C4-2B (cell line): ENCODE measurements at regions not wholly inside any gene's neighbourhood (a gene's known extent, or its start where the extent isn't known, plus 50 kb on each side); places are given as distances from the start of the nearest gene placed in this dataset.

Source experiments
- H3K27ac ChIP-seq: fragments of 450-650 bp; 2 replicates; pipeline ENCODE4 v1.5.1; 2017
- CTCF ChIP-seq: fragments of 450-650 bp; conservative IDR thresholded peaks from 2 replicates; pipeline ENCODE4 v1.5.1; 2017; ENCODE audit warnings: mild to moderate bottlenecking
- ZFX ChIP-seq: fragments of 450-650 bp; IDR thresholded peaks from 2 replicates; pipeline ENCODE4 v1.6.1; 2017

- TF ChIP-seq CTCF (no peak), ZFX (no peak)
- H3K27ac ChIP-seq, result no peak overlapping the region
Observed at GRCh38 chr4:77342170-77342810, 185.3 kb downstream of the CCNG2 start.

GRCh38 chr4:77344001-77344400 lies 187.0 kb downstream of the CCNG2 start:
- no peak overlapping the region for H3K27ac ChIP-seq
- TF ChIP-seq CTCF (no peak), ZFX (no peak)

GRCh38 chr4:77344784-77345183 lies 187.8 kb downstream of the CCNG2 start:
- TF ChIP-seq CTCF (no peak), ZFX (no peak)

GRCh38 chr4:77347351-77347966 lies 190.5 kb downstream of the CCNG2 start:
- no peak for TF ChIP-seq ZFX
- TF ChIP-seq CTCF, result no peak

More at GRCh38 chr4:77344784-77345183, 187.8 kb downstream of the CCNG2 start:
- H3K27ac ChIP-seq, result no peak overlapping the region

GRCh38 chr4:77348815-77349214 lies 191.8 kb downstream of the CCNG2 start:
- H3K27ac ChIP-seq, result no peak overlapping the region

More at GRCh38 chr4:77347351-77347966, 190.5 kb downstream of the CCNG2 start:
- no peak overlapping the region for H3K27ac ChIP-seq

GRCh38 chr4:77349364-77349763 lies 192.4 kb downstream of the CCNG2 start:
- H3K27ac ChIP-seq, result no peak overlapping the region
- TF ChIP-seq ZFX, result no peak

More at GRCh38 chr4:77348815-77349214, 191.8 kb downstream of the CCNG2 start:
- TF ChIP-seq CTCF (no peak), ZFX (no peak)

- H3K27ac ChIP-seq, result no peak overlapping the region
- TF ChIP-seq CTCF, result no peak
- no peak for TF ChIP-seq ZFX
Observed at GRCh38 chr4:77349796-77350195, 192.8 kb downstream of the CCNG2 start.

- H3K27ac ChIP-seq, result no peak overlapping the region
- TF ChIP-seq ZFX (no peak), CTCF (no peak)
Observed at GRCh38 chr4:77352192-77352591, 195.2 kb downstream of the CCNG2 start.
